Naive thymus-derived CD8-positive, alpha-beta T cell (primary cell): ENCODE measurements at regions not wholly inside any gene's neighbourhood (a gene's known extent, or its start where the extent isn't known, plus 50 kb on each side); places are given as distances from the start of the nearest gene placed in this dataset.

ENCODE experiments used
- ATAC-seq, 2 donors: fragments of 150-1000 bp; cut with Tn5 transposase in 1 of 2; sonication (Bioruptor Pico), chemical (Tn5 transposase) in 1 of 2; 1 replicate in 1 of 2; 2 replicates in 1 of 2; pipeline ENCODE4 v1.10.0; 2021; ENCODE audit warnings: mild to moderate bottlenecking in 2 of 2, moderate library complexity in 2 of 2
- POLR2A ChIA-PET: fragments of 350-600 bp; sonication (Branson Sonifier 250); formaldehyde crosslinking; loops from one replicate; lab custom pipeline; 2021; ENCODE audit warnings: antibody characterized with exemption; lab: Charles Lee
- DNase-seq, 10 donors: peaks; one replicate each; pipeline versions ENCODE4 v3.0.0 to v3.0.0-alpha.2; 2020 to 2022
- H3K27ac Mint-ChIP-seq, 10 donors: one replicate each; pipeline ENCODE4 v1.8.0; 2020 to 2022; ENCODE audit warnings: mild to moderate bottlenecking in 10 of 10, mixed read lengths in 10 of 10, moderate library complexity in 4 of 10, inconsistent platforms in 1 of 10
- H3K27me3 Mint-ChIP-seq, 5 donors: one replicate each; pipeline ENCODE4 v1.8.0; 2021 to 2022; ENCODE audit warnings: mixed read lengths in 5 of 5
- H3K36me3 Mint-ChIP-seq, 3 donors: one replicate each; pipeline ENCODE4 v1.8.0; 2020 to 2022; ENCODE audit warnings: mixed read lengths in 3 of 3, mild to moderate bottlenecking in 2 of 3, inconsistent platforms in 1 of 3
- H3K4me1 Mint-ChIP-seq, 4 donors: one replicate each; pipeline ENCODE4 v1.8.0; 2021 to 2022; ENCODE audit warnings: mixed read lengths in 4 of 4
- H3K4me3 Mint-ChIP-seq, 10 donors: one replicate each; pipeline ENCODE4 v1.8.0; 2020 to 2022; ENCODE audit warnings: mild to moderate bottlenecking in 10 of 10, mixed read lengths in 10 of 10, moderate library complexity in 6 of 10, inconsistent platforms in 1 of 10
- H3K9me3 Mint-ChIP-seq, 9 donors: one replicate each; pipeline ENCODE4 v1.8.0; 2020 to 2022; ENCODE audit warnings: mixed read lengths in 9 of 9, mild to moderate bottlenecking in 3 of 9, inconsistent platforms in 1 of 9, moderate library complexity in 1 of 9

DNA sequence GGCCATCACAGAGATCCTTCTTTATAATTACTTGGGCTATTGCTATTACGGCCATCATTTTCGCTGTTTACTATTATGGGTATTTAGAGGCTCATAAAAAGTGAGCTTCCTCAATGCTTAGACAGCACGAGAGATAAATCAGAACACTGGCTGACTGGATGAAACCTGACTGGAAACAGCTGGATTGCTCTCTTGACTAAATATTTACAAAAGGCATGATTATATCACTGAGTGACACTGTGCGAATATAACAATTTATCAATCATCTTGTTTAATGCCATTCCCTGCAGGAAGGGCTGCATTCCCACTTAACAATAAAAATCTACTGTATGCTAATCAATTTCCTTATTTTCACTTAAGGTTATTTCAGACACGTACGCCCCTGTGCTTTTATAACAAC, 260.1 kb upstream of the ARID1B start:
- H3K4me3 Mint-ChIP-seq, result no peak overlapping the region
- peaks cover 5 to 9% (median 5%) of the 10 kb centered on the region in 5 donors for H3K27me3 Mint-ChIP-seq
- peaks cover 0 to 29% (median 11%) of the 10 kb centered on the region in 9 donors for H3K9me3 Mint-ChIP-seq
- H3K27ac Mint-ChIP-seq, result peak overlapping the region in 1 of 10 donors; percentile 51
- ATAC-seq (no peak), DNase-seq (no peak)
- POLR2A ChIA-PET, result no interaction called here
- H3K36me3 Mint-ChIP-seq, result peaks cover 0 to 22% (median 7%) of the 10 kb centered on the region in 3 donors
- no peaks in the 10 kb centered on the region for H3K4me1 Mint-ChIP-seq

DNA sequence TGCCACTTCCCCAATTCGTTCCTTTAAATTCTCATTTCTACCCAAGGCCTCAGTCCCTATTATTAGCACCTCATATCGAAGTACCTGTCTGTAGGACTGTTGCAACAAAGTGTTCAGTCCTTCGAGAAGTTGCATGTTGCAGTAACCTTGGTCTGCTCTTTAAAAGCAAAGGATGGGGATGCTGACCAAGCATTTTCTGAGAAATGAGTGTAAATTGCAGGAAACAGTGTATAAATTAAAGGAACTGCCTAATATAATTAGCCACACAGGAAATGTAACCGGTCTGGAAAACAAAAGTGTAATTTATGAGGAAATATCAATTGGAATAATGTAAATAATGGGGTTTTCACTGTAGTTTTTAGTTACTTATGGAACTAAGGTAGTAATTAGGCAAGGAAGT, 261.9 kb upstream of the ARID1B start:
- H3K4me3 Mint-ChIP-seq, result no peak overlapping the region
- no peak for DNase-seq
- POLR2A ChIA-PET, result no interaction called here
- H3K9me3 Mint-ChIP-seq, result peaks cover 0 to 24% (median 11%) of the 10 kb centered on the region in 9 donors
- peaks cover 0 to 1% (median 0%) of the 10 kb centered on the region in 4 donors for H3K4me1 Mint-ChIP-seq
- H3K27me3 Mint-ChIP-seq, result peaks cover 5 to 16% (median 7%) of the 10 kb centered on the region in 5 donors
- no peak overlapping the region for H3K27ac Mint-ChIP-seq
- H3K36me3 Mint-ChIP-seq, result peaks cover 0 to 19% (median 6%) of the 10 kb centered on the region in 3 donors
- no peak for ATAC-seq

DNA sequence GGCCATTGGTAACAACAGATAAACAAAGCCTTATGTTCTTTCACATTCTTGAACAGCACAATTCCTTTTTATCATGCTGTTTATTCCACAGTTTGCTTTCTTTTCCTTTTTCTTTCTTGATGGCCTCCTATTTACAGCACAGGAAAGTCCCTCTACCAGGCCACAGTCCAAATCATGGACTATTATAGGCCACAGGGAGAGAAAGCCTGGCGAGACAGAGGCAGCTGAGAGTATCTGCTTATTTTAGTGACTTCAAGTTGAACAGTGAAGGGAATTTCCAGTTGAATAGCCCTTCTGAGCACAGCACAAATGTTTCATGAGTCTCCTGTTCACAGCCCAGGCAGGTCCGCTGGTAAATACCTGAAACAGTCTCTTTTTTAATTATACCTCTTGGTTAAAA, 263.7 kb upstream of the ARID1B start:
- DNase-seq (no peak), ATAC-seq (no peak)
- Mint-ChIP-seq H3K36me3 (peaks cover 0 to 7% (median 0%) of the 10 kb centered on the region in 3 donors), H3K4me1 (peaks cover 0 to 8% (median 4%) of the 10 kb centered on the region in 4 donors), H3K9me3 (peaks cover 0 to 8% (median 2%) of the 10 kb centered on the region in 9 donors), H3K27me3 (peaks cover 5 to 28% (median 10%) of the 10 kb centered on the region in 5 donors), H3K27ac (no peak overlapping the region), H3K4me3 (no peak overlapping the region)
- POLR2A ChIA-PET, result no interaction called here

DNA sequence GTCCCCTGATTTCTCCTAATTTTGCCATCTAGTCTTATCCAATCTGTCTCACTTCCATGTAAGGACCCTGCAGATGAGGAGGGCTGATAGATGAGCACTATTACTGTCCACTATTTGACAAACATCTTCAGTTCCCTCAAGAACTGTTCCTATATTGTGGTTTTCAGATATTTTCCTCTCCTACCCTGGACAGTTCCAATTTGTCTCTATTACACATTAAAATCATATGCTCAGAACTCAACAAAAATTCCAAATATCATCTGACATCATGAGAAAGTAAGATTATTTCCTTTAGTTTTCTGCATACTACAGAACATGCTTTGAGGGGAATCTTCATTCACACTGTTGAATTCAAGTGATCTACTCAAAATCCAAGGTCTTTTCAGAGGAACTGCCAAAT, 265.6 kb upstream of the ARID1B start:
- Mint-ChIP-seq H3K27ac (no peak overlapping the region), H3K4me3 (no peak overlapping the region), H3K27me3 (peaks cover 5 to 46% (median 13%) of the 10 kb centered on the region in 5 donors), H3K4me1 (peaks cover 0 to 8% (median 4%) of the 10 kb centered on the region in 4 donors), H3K9me3 (no peaks in the 10 kb centered on the region), H3K36me3 (no peaks in the 10 kb centered on the region)
- POLR2A ChIA-PET, result no interaction called here
- DNase-seq (no peak), ATAC-seq (no peak)

DNA sequence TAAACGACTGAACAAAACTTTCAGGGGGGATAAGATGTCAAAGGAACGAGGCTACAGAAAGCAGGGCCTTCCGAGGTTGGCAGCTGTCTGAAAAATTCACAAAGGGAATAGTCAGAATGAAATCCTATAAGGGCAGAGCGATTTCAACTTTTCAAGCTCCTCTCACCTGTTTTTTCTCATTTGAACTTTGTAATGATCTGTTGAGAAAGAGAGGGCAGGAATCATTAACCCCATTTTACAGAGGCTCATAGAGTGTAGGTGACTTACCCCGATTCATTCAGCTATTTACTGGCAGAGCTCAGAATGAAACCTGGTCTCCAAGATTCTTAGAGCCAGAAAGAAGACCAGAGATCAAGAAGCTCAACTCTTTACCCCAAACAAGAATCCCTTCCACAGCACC, 266.1 kb upstream of the ARID1B start:
- no peak for DNase-seq
- ATAC-seq, result no peak
- H3K4me1 Mint-ChIP-seq, result peaks cover 0 to 8% (median 4%) of the 10 kb centered on the region in 4 donors
- H3K9me3 Mint-ChIP-seq, result no peaks in the 10 kb centered on the region
- no peak overlapping the region for H3K27ac Mint-ChIP-seq
- no peak overlapping the region for H3K4me3 Mint-ChIP-seq
- POLR2A ChIA-PET, result no interaction called here
- H3K27me3 Mint-ChIP-seq, result peaks cover 5 to 46% (median 13%) of the 10 kb centered on the region in 5 donors
- H3K36me3 Mint-ChIP-seq, result no peaks in the 10 kb centered on the region

DNA sequence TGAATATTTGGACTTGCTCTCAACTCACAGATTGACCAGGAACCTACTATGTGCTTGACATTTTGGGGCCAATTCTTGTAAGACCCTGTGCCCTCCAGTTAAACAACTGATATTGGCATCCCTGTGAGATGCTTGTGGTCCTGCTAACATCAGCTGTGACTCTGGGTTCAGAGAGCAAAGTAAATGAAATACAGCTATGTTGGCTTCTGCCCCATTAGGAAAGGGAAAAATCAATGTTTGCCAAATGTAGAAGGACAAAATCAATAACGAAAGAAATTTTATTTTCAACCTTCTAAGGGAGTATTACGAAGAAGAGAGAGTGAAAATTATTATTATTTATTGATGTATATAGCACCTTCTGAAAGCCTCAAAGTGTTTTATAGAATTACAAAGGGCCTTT, 266.9 kb upstream of the ARID1B start:
- no peak overlapping the region for H3K27ac Mint-ChIP-seq
- H3K27me3 Mint-ChIP-seq, result peaks cover 5 to 46% (median 13%) of the 10 kb centered on the region in 5 donors
- DNase-seq (no peak), ATAC-seq (no peak)
- no peaks in the 10 kb centered on the region for H3K9me3 Mint-ChIP-seq
- no peak overlapping the region for H3K4me3 Mint-ChIP-seq
- peaks cover 0 to 8% (median 4%) of the 10 kb centered on the region in 4 donors for H3K4me1 Mint-ChIP-seq
- H3K36me3 Mint-ChIP-seq, result no peaks in the 10 kb centered on the region
- POLR2A ChIA-PET, result no interaction called here

DNA sequence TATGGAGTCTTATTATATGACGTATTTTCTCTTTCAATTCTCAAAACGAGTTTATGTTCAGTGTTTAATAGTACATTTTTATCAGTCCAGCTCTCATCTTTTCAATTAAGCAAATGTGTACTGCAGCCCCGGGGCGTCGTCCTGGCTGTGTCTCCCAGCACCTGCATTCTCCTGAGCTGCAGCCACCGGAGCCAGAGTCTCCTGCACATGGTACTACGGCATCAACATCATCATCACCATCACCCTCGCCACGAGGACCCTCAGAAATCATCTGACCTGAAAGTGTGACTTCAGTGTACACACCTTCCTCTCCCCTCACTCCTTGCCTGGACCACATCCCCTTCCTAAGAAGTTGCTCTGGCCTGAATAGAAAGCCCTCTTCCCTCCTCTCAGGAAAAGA, 267.7 kb upstream of the ARID1B start:
- no peak overlapping the region for H3K27ac Mint-ChIP-seq
- POLR2A ChIA-PET, result no interaction called here
- ATAC-seq, result no peak
- peaks cover 0 to 8% (median 4%) of the 10 kb centered on the region in 4 donors for H3K4me1 Mint-ChIP-seq
- H3K9me3 Mint-ChIP-seq, result no peaks in the 10 kb centered on the region
- H3K4me3 Mint-ChIP-seq, result no peak overlapping the region
- H3K27me3 Mint-ChIP-seq, result peaks cover 3 to 46% (median 11%) of the 10 kb centered on the region in 5 donors
- no peak for DNase-seq
- H3K36me3 Mint-ChIP-seq, result no peaks in the 10 kb centered on the region

DNA sequence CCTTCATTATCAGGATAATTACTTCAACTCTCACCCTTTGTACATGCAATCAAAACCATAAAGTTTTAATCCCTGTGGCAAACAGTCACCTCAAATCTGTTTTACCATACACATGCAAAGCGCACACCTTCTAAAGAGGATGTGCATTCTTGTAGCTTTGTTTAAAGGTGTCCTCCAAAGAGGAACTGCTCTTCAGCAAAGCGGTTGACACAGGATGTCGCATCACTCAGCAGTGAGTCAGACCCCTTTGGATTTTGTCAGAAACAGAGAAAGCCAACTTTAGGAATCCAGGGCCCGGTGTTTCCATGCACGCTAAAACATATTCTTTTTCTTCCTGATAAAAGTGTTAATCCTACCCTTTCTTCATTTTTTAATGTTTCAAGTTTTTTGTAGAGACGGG, 268.3 kb upstream of the ARID1B start:
- DNase-seq, result peak in 1 of 10 donors; percentile 2
- Mint-ChIP-seq H3K27me3 (peaks cover 3 to 46% (median 10%) of the 10 kb centered on the region in 5 donors), H3K27ac (no peak overlapping the region), H3K4me3 (no peak overlapping the region), H3K4me1 (peaks cover 0 to 8% (median 4%) of the 10 kb centered on the region in 4 donors), H3K36me3 (no peaks in the 10 kb centered on the region), H3K9me3 (no peaks in the 10 kb centered on the region)
- ATAC-seq, result peak in 1 of 2 donors; percentile 33
- POLR2A ChIA-PET, result no interaction called here

DNA sequence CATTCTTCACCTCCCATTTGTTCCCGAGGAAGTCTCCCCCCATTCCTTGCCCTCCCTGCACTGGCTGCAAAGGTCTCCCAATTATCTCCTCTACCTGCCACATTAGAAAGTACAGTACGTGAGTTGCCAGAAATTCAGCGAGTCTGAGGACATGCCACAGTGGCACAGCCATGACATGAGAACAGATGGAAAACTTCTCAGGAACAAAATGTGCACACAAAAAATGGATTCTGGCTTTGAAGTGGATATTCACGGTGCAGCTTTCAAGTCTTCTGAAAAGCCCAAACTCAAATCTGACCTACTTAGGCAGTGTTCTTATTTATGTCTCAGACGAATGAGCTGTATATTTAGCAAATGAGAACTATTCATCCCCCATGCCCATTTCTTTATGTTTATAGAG, 269.1 kb upstream of the ARID1B start:
- Mint-ChIP-seq H3K4me1 (peaks cover 0 to 8% (median 4%) of the 10 kb centered on the region in 4 donors), H3K27ac (no peak overlapping the region), H3K27me3 (peaks cover 3 to 46% (median 10%) of the 10 kb centered on the region in 5 donors), H3K4me3 (no peak overlapping the region), H3K36me3 (no peaks in the 10 kb centered on the region), H3K9me3 (no peaks in the 10 kb centered on the region)
- POLR2A ChIA-PET, result no interaction called here
- ATAC-seq (no peak), DNase-seq (no peak)

DNA sequence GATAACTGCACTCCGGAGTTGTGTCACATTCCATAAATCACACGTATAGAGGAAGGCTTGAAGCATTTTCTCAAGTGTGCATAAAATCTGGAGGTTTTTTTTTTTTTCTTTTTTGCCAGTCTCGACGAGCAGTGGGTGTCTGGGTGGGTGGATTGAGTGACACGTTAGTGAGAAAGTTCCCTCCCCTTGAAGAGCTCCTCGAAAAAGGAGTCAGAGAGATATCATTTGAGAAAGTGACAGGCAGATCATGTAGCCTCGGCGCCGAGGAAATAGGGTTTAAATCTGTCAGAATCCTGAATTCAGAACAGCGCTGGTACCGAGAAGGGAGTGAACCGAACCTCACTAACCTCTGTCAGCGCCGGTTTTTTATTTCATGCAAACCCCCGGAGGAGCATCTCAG, 269.5 kb upstream of the ARID1B start:
- no peaks in the 10 kb centered on the region for H3K36me3 Mint-ChIP-seq
- peaks cover 3 to 43% (median 10%) of the 10 kb centered on the region in 5 donors for H3K27me3 Mint-ChIP-seq
- POLR2A ChIA-PET, result no interaction called here
- no peak overlapping the region for H3K27ac Mint-ChIP-seq
- DNase-seq, result no peak
- no peak for ATAC-seq
- no peaks in the 10 kb centered on the region for H3K9me3 Mint-ChIP-seq
- H3K4me3 Mint-ChIP-seq, result no peak overlapping the region
- H3K4me1 Mint-ChIP-seq, result peaks cover 0 to 8% (median 4%) of the 10 kb centered on the region in 4 donors

DNA sequence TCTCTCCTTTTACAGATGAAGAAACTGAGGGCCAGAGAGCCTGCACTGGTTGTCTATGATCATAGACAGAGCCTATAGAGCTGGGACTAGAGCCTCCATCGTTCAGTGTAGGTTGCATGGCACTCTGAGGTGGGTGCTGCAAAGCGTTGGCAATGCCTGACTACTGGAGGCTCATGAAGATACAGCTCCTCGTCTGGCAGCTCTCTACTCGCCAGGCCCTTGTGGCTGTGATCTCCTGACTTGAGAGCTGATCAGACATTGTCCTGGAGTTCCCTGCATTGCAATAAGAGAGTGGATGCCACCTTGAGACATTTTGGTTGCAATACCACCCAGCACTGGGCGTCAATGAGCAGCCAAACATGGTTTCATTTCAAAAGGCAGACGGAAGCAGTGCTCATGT, 270.1 kb upstream of the ARID1B start:
- Mint-ChIP-seq H3K36me3 (no peaks in the 10 kb centered on the region), H3K27me3 (peaks cover 2 to 38% (median 7%) of the 10 kb centered on the region in 5 donors), H3K4me1 (peaks cover 0 to 8% (median 4%) of the 10 kb centered on the region in 4 donors), H3K9me3 (no peaks in the 10 kb centered on the region), H3K4me3 (no peak overlapping the region), H3K27ac (no peak overlapping the region)
- ATAC-seq (no peak), DNase-seq (no peak)
- POLR2A ChIA-PET, result no interaction called here

DNA sequence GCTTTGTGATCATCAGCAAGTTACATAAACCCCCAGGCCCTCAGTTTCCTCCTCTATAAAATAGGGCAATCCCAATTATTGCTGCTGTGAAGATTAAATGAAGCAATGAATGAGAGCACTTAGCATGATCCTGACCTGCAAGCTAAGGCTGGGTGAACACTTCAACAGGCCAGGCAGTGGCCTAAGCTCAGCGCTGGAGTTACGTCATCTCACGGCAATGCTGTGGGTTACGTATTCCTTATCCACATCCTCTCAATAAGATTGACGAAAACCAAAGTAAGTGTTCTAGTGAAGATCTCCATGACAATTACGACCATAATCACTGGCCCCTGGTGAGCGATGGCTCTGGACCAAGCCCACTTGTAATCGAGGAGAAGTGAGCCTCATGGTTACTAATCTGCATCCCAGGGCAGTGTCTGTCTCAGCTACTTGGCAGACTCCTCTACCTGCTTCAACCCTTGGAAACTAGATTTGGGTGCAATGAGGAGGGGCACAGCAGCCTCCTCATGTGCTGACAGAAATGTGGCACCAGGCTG, 274.1 kb upstream of the ARID1B start:
- Mint-ChIP-seq H3K4me1 (no peaks in the 10 kb centered on the region), H3K27ac (no peak overlapping the region), H3K4me3 (no peak overlapping the region), H3K27me3 (peaks cover under 1 to 14% (median 5%) of the 10 kb centered on the region in 5 donors), H3K9me3 (peaks cover 0 to 10% (median 0%) of the 10 kb centered on the region in 9 donors), H3K36me3 (no peaks in the 10 kb centered on the region)
- DNase-seq (no peak), ATAC-seq (no peak)
- POLR2A ChIA-PET, result no interaction called here

DNA sequence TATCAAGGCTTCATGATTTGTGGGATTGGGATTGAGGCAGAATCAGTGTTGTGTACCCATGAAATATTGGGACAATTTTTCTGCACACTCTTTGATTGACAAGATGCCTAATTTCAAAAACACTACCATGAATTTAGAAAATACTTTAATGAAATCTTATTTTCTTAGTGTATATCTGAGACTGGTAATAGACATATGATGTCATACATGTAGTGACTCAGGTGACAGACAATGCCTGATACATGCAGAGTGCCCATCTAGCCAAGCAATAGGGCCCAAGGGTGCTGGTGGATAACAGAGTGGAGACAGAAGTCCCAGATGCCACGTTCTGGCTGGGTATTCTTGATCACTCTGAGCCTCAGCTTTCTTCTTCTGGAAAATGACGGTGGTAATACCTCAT, 279.6 kb upstream of the ARID1B start:
- H3K36me3 Mint-ChIP-seq, result no peaks in the 10 kb centered on the region
- ATAC-seq (no peak), DNase-seq (no peak)
- H3K9me3 Mint-ChIP-seq, result peaks cover 0 to 10% (median 0%) of the 10 kb centered on the region in 9 donors
- H3K4me3 Mint-ChIP-seq, result no peak overlapping the region
- POLR2A ChIA-PET, result no interaction called here
- no peak overlapping the region for H3K27ac Mint-ChIP-seq
- peaks cover 0 to 4% (median 2%) of the 10 kb centered on the region in 5 donors for H3K27me3 Mint-ChIP-seq
- no peaks in the 10 kb centered on the region for H3K4me1 Mint-ChIP-seq

DNA sequence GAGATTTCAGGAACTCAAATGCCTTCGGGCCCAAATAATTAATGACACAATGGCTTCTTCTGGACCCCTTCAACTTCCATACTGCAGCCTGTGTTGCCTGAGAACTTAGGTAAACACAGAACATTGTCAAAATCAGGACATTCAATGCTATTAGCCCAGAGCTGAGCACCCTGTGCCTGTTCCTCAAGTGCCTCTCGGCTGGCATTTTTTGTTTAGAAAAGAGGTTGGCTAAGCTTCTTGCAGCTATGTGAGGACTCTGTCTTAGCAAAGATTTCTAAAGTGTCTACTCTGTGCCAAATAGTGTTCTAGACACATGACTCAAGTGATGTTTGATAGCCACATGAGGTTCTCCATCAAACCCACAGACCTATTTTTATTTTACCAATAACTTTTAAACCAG, 289.3 kb upstream of the ARID1B start:
- ATAC-seq, result no peak
- DNase-seq, result no peak
- POLR2A ChIA-PET, result no interaction called here
- Mint-ChIP-seq H3K27me3 (peaks cover 0 to 2% (median 0%) of the 10 kb centered on the region in 5 donors), H3K27ac (no peak overlapping the region), H3K36me3 (peaks cover 0 to 18% (median 4%) of the 10 kb centered on the region in 3 donors), H3K9me3 (peaks cover 0 to 32% (median 7%) of the 10 kb centered on the region in 9 donors), H3K4me1 (no peaks in the 10 kb centered on the region), H3K4me3 (no peak overlapping the region)
